GM13977 (cell line): ENCODE measurements at regions not wholly inside any gene's neighbourhood (a gene's known extent, or its start where the extent isn't known, plus 50 kb on each side); places are given as distances from the start of the nearest gene placed in this dataset.

Experiments used
- DNase-seq: peaks from one replicate; pipeline ENCODE4 v3.0.0; 2012; ENCODE audit warnings: low spot score
- in situ Hi-C: fragments of 300-500 bp; cut with MboI; formaldehyde crosslinking; loops from one replicate; pipeline ENCODE4 v1.12.0; 2022; ENCODE audit warnings: low sequenced_read_pairs, low pct_unique_long_range_greater_than_20kb, mixed read lengths, inconsistent platforms; ENCODE audit not compliant: unreplicated experiment
- TF ChIP-seq, protein P1 (sequence below): IDR thresholded peaks from 2 replicates; pipeline ENCODE4 v1.5.1; 2012; ENCODE audit warnings: mild to moderate bottlenecking, control low read depth; ENCODE audit not compliant: insufficient read depth; ENCODE audit errors: extremely low read depth, missing control alignments

DNA sequence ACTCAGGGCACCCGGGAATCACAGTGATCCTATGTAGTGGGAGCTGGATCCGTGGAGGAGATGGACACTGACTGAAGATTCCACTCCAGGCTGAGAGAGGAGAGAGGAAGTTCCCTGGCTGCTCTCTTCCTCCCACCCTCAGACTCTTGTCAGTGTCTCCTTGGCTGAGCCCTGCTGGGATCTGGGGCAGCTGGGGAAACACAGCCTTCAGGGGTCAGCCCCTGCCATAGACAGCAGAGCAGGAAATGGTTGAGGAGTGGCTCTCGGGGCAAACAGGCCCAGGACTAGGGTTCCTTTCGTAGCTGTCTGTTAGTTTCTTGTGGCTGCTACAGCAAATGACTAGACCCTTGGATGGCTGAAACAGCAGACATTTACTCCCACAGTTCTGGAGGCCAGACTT is 174.4 kb upstream of the BMPER start:
- in situ Hi-C loops: no loop called here
- TF ChIP-seq, protein P1, sequence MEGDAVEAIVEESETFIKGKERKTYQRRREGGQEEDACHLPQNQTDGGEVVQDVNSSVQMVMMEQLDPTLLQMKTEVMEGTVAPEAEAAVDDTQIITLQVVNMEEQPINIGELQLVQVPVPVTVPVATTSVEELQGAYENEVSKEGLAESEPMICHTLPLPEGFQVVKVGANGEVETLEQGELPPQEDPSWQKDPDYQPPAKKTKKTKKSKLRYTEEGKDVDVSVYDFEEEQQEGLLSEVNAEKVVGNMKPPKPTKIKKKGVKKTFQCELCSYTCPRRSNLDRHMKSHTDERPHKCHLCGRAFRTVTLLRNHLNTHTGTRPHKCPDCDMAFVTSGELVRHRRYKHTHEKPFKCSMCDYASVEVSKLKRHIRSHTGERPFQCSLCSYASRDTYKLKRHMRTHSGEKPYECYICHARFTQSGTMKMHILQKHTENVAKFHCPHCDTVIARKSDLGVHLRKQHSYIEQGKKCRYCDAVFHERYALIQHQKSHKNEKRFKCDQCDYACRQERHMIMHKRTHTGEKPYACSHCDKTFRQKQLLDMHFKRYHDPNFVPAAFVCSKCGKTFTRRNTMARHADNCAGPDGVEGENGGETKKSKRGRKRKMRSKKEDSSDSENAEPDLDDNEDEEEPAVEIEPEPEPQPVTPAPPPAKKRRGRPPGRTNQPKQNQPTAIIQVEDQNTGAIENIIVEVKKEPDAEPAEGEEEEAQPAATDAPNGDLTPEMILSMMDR: no peak
- DNase-seq: no peak

DNA sequence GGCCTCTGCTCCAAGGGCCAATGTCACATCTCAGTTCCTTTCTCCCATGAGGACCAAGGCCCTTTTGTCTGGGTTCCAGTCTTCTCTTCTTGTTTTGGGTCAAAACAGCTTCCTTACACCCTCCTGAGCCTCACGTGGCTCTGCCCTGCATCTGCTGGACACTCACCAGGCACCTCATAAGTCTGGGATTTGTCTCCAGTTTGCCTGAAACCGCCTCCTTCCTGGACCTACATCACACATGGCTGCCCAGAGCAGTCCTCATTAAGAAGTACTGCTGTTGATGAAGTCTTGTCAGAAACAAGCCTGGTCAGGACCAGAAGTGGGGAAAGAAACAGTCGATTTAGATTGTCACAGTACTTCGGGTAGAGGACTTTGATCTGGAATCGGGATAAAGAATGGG is 173.4 kb upstream of the BMPER start:
- in situ Hi-C loops: no loop called here
- TF ChIP-seq, protein P1: no peak
- DNase-seq: no peak

- in situ Hi-C loops: no loop called here
- TF ChIP-seq, protein P1: no peak
- no peak for DNase-seq
Measured at GRCh38 chr7:33732462-33732861, 172.9 kb upstream of the BMPER start.

GRCh38 chr7:33733870-33734650 is 171.3 kb upstream of the BMPER start:
- TF ChIP-seq, protein P1: no peak
- in situ Hi-C loops: no loop called here
- no peak for DNase-seq

DNA sequence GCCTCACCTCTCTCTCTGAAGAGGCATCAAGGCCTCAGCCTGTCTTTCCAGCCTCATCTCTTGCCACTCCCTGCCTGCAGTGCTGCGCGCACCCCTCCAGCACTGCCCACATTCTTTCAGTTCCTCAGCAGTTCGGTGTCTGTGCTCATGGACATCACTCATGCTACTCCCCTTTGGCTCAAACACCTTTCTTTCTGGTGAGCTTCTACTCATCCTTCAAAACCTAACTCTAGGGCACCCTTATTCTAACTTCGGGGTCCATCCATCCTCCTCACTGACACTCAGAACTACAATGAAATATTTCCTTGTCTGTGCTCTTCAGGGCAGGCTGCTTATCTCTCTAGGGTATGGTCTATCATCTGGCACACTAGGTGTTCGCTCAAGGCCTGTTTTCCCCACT is 169.9 kb upstream of the BMPER start:
- TF ChIP-seq, protein P1: no peak
- in situ Hi-C loops: no loop called here
- no peak for DNase-seq

DNA sequence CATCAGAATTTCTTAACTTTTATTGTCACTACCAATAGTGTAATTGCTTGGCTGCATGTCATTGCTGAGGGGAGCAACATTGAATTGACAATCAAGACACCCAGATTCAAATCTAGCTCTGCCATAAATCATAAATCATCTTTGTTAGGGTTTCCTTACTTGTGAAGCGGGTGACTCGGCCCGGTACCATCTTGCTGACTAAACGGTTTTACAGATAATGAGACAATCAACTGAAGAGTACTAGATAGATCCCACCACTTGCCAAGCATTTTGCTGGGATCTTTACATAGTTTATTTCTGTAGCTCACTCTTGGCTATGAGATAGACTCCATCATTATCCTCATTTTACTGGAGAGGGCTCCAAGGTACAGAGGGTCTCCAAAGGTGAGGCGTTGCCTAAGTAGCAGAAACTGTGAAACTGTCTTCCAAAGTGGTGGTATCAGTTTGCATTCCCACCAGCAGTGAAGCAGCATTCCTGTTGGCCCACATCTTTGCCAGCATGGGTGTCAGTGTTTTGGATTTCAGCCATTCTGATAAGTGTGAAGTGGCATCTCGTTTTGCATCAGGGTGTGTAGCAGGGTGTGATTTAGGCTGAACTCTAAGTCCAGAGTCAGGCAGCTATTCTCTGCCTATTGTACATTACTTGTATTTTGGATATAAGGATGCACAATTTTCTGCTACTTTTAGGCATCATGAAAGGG is 168.7 kb upstream of the BMPER start:
- in situ Hi-C loops: no loop called here
- DNase-seq: no peak
- TF ChIP-seq, protein P1: no peak
